Neural progenitor cell (in vitro differentiated cells): ENCODE measurements at regions not wholly inside any gene's neighbourhood (a gene's known extent, or its start where the extent isn't known, plus 50 kb on each side); places are given as distances from the start of the nearest gene placed in this dataset.

ENCODE experiments used
- EZH2 ChIP-seq: fragments of 200-600 bp; sonication (generic); IDR thresholded peaks from 2 replicates; pipeline ENCODE4 v1.6.1; 2017; ENCODE audit warnings: antibody characterized with exemption, mild to moderate bottlenecking, moderate library complexity
- TF ChIP-seq, protein P1 (sequence below): fragments of 200-600 bp; sonication (generic); IDR thresholded peaks from 2 replicates; pipeline ENCODE4 v1.5.1; 2017; ENCODE audit warnings: antibody characterized with exemption, mild to moderate bottlenecking

DNA sequence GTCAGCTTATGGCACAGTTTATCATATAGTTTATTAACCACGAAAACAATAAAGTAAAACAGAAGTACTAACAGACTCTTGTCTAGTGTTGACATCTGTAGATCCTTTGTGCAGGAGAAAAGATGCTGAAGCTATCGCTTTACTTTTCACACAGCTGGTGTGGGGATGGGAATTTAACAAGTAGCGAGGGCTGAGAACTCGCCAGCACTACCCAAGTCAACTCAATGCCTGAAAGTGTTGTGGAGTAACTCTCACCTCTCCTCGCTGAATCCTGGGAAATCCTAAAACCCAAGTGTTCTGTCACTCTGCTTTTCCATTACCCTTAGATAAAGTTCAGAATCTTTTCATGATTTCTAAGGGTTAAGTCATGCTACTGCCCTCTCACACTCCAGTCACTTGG is 264.2 kb downstream of the BMP4 start:
- TF ChIP-seq, protein P1, sequence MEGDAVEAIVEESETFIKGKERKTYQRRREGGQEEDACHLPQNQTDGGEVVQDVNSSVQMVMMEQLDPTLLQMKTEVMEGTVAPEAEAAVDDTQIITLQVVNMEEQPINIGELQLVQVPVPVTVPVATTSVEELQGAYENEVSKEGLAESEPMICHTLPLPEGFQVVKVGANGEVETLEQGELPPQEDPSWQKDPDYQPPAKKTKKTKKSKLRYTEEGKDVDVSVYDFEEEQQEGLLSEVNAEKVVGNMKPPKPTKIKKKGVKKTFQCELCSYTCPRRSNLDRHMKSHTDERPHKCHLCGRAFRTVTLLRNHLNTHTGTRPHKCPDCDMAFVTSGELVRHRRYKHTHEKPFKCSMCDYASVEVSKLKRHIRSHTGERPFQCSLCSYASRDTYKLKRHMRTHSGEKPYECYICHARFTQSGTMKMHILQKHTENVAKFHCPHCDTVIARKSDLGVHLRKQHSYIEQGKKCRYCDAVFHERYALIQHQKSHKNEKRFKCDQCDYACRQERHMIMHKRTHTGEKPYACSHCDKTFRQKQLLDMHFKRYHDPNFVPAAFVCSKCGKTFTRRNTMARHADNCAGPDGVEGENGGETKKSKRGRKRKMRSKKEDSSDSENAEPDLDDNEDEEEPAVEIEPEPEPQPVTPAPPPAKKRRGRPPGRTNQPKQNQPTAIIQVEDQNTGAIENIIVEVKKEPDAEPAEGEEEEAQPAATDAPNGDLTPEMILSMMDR, result no peak
- TF ChIP-seq EZH2, result no peak
